T47D (cell line): ENCODE measurements at regions not wholly inside any gene's neighbourhood (a gene's known extent, or its start where the extent isn't known, plus 50 kb on each side); places are given as distances from the start of the nearest gene placed in this dataset.

Source experiments
- DNase-seq, 2 experiments: peaks; one replicate each; pipeline versions ENCODE4 v3.0.0 to v3.0.0-alpha.2; 2011 to 2012; ENCODE audit warnings: low read depth in 1 of 2, low spot score in 1 of 2
- JUND ChIP-seq: IDR thresholded peaks from 2 replicates; pipeline ENCODE4 v1.6.1; 2012; ENCODE audit warnings: low read depth
- in situ Hi-C: cut with HindIII; loops from 2 replicates; pipeline ENCODE4 v1.10.0; 2016; ENCODE audit warnings: low sequenced_read_pairs, low pct_unique_long_range_greater_than_20kb

GRCh38 chr11:116657842-116658825 is 114.7 kb downstream of the BUD13 start:
- no peak for DNase-seq
- TF ChIP-seq JUND, result no peak
- in situ Hi-C loops, result no loop called here

- DNase-seq, result no peak
- in situ Hi-C loops, result no loop called here
- no peak for TF ChIP-seq JUND
These were observed 116.8 kb downstream of the BUD13 start for GRCh38 chr11:116656011-116656410.

- TF ChIP-seq JUND, result no peak
- DNase-seq, result no peak
- in situ Hi-C loops, result no loop called here
These were observed 118.3 kb downstream of the BUD13 start for GRCh38 chr11:116654526-116654925.

DNA sequence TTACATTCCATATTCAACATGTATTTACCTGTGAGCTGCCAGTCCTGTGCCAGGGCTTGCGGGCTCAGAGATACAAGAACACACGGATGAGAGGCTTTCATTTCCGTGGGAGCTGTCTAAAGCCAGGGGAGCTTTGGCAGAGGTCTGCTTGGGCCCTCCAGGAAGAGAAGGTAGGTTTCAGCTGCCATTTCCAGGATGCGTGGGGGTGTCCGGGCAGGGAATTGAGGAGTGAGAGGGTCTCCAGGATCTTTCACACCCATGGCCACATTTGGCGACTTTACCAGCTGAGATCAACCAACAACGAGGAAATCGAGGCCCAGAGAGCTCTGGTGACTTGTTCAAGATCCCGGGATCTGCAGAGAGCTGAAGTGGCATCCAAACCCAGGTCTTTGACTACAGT is 119.6 kb downstream of the BUD13 start:
- DNase-seq, result no peak
- in situ Hi-C loops, result no loop called here
- TF ChIP-seq JUND, result no peak

- no peak for DNase-seq
- in situ Hi-C loops, result no loop called here
- TF ChIP-seq JUND, result no peak
These were observed 121.0 kb downstream of the BUD13 start for GRCh38 chr11:116651737-116652237.

- no peak for TF ChIP-seq JUND
- in situ Hi-C loops, result no loop called here
- no peak for DNase-seq
These were observed 121.6 kb downstream of the BUD13 start for GRCh38 chr11:116651098-116651736.

GRCh38 chr11:116650052-116650451 is 122.7 kb downstream of the BUD13 start:
- no peak for TF ChIP-seq JUND
- DNase-seq, result no peak
- in situ Hi-C loops, result no loop called here

DNA sequence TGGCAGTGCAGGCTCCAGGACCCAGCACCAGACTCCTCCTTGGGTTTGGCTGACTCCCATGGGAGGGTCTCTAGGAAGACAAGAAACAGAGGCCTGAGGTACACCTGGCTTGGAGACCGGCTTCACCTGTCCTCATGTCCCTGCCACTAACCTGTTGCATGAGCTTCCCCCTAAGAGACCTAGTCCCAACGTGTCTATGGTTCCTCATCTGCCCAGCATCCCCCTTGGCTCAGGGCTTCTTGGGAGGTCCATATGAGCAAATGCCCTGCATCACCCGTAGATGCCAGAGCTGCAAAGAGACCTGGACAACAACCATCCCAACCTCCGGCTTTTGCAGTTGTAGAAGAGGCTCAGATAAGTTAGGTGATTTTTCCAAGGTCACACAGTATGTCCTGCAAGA is 123.5 kb downstream of the BUD13 start:
- in situ Hi-C loops, result no loop called here
- no peak for TF ChIP-seq JUND

GRCh38 chr11:116648247-116649174 is 124.3 kb downstream of the BUD13 start:
- TF ChIP-seq JUND, result no peak
- DNase-seq, result no peak
- in situ Hi-C loops, result no loop called here

More for the DNA sequence above, 123.5 kb downstream of the BUD13 start:
- no peak for DNase-seq

- TF ChIP-seq JUND, result no peak
- DNase-seq, result no peak
- in situ Hi-C loops, result no loop called here
These were observed 125.3 kb downstream of the BUD13 start for GRCh38 chr11:116647305-116648080.

GRCh38 chr11:116646191-116646590 is 126.6 kb downstream of the BUD13 start:
- no peak for TF ChIP-seq JUND
- DNase-seq, result no peak
- in situ Hi-C loops, result no loop called here

DNA sequence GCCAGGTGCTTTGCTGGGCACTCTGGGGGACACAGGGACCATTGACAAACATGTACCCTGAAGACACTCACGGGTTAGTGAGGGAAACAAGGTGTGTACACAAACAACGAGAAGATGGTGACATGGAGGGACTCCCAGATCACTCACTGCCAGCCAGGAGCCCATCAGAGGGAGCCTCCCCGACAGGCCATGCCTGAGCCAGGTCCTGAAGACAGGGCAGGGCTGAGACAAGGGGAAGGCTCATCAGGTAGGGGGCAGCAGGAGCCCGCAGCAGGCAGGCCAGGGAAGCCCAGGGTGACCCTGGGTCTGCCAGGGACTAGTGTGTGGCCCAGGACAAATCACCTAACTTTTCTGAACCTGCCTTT is 127.9 kb downstream of the BUD13 start:
- in situ Hi-C loops, result no loop called here
- TF ChIP-seq JUND, result no peak
- DNase-seq, result no peak
